Astrocyte (in vitro differentiated cells and primary cell): ENCODE measurements at regions not wholly inside any gene's neighbourhood (a gene's known extent, or its start where the extent isn't known, plus 50 kb on each side); places are given as distances from the start of the nearest gene placed in this dataset.

Experiments
- DNase-seq: peaks from one replicate; pipeline ENCODE4 v3.0.0-alpha.2; 2010; ENCODE audit warnings: low read depth
- FAIRE-seq: peaks from 2 replicates; lab custom pipeline; 2011; peaks lifted over from hg19 to GRCh38; lab: Jason Lieb, UNC
- H2AFZ ChIP-seq: 2 replicates; pipeline ENCODE4 v1.6.0; 2012; ENCODE audit warnings: low read depth, low read length, inconsistent platforms
- H3K27ac ChIP-seq: 2 replicates; pipeline ENCODE4 v1.5.1; 2011; ENCODE audit warnings: low read depth, low read length, inconsistent platforms
- H3K27me3 ChIP-seq: 2 replicates; pipeline ENCODE4 v1.6.0; 2011; ENCODE audit warnings: low read length, inconsistent platforms; ENCODE audit not compliant: insufficient read depth
- H3K36me3 ChIP-seq: 2 replicates; pipeline ENCODE4 v1.5.1; 2011; ENCODE audit warnings: low read length, inconsistent platforms; ENCODE audit not compliant: insufficient read depth
- H3K4me1 ChIP-seq: 2 replicates; pipeline ENCODE4 v1.5.1; 2011; ENCODE audit warnings: low read length, inconsistent platforms; ENCODE audit not compliant: insufficient read depth
- H3K4me2 ChIP-seq: 2 replicates; pipeline ENCODE4 v1.6.0; 2012; ENCODE audit warnings: low read length, inconsistent platforms
- H3K4me3 ChIP-seq: 2 replicates; pipeline ENCODE4 v1.5.1; 2011; ENCODE audit warnings: low read depth, mild to moderate bottlenecking, low read length, inconsistent platforms; ENCODE audit not compliant: insufficient read depth
- H3K79me2 ChIP-seq: 2 replicates; pipeline ENCODE4 v1.6.0; 2012; ENCODE audit warnings: mild to moderate bottlenecking, low read length, inconsistent platforms; ENCODE audit not compliant: insufficient read depth
- H3K9ac ChIP-seq: 2 replicates; pipeline ENCODE4 v1.6.0; 2012; ENCODE audit warnings: mild to moderate bottlenecking, low read length, inconsistent platforms
- H3K9me3 ChIP-seq: 2 replicates; pipeline ENCODE4 v1.5.1; 2012; ENCODE audit warnings: low read depth, mild to moderate bottlenecking, low read length, inconsistent platforms; ENCODE audit not compliant: insufficient read depth
- H4K20me1 ChIP-seq: 2 replicates; pipeline ENCODE4 v1.6.0; 2012; ENCODE audit warnings: low read length, inconsistent platforms; ENCODE audit not compliant: insufficient read depth
- H3K27ac Mint-ChIP-seq: one replicate; pipeline ENCODE4 v1.8.0; 2021; ENCODE audit warnings: mild to moderate bottlenecking, mixed read lengths; ENCODE audit not compliant: unreplicated experiment
- H3K27me3 Mint-ChIP-seq: one replicate; pipeline ENCODE4 v1.8.0; 2021; ENCODE audit warnings: low read depth, mixed read lengths; ENCODE audit not compliant: unreplicated experiment
- H3K36me3 Mint-ChIP-seq: one replicate; pipeline ENCODE4 v1.8.0; 2021; ENCODE audit warnings: low read depth, mixed read lengths; ENCODE audit not compliant: unreplicated experiment
- H3K4me1 Mint-ChIP-seq: one replicate; pipeline ENCODE4 v1.8.0; 2021; ENCODE audit warnings: low read depth, mixed read lengths; ENCODE audit not compliant: unreplicated experiment
- H3K4me3 Mint-ChIP-seq: one replicate; pipeline ENCODE4 v1.8.0; 2021; ENCODE audit warnings: mild to moderate bottlenecking, moderate library complexity, mixed read lengths; ENCODE audit not compliant: unreplicated experiment
- H3K9me3 Mint-ChIP-seq: one replicate; pipeline ENCODE4 v1.8.0; 2021; ENCODE audit warnings: mild to moderate bottlenecking, mixed read lengths; ENCODE audit not compliant: unreplicated experiment
- EZH2 ChIP-seq: IDR thresholded peaks from 2 replicates; pipeline ENCODE4 v1.6.1; 2012; ENCODE audit warnings: mild to moderate bottlenecking, low read length, inconsistent platforms; ENCODE audit not compliant: insufficient read depth
- TF ChIP-seq, protein P1 (sequence below): IDR thresholded peaks from 2 replicates; pipeline ENCODE4 v1.5.1; 2011; ENCODE audit warnings: low read depth, mild to moderate bottlenecking, inconsistent platforms, low read length, moderate library complexity; ENCODE audit not compliant: insufficient read depth

DNA sequence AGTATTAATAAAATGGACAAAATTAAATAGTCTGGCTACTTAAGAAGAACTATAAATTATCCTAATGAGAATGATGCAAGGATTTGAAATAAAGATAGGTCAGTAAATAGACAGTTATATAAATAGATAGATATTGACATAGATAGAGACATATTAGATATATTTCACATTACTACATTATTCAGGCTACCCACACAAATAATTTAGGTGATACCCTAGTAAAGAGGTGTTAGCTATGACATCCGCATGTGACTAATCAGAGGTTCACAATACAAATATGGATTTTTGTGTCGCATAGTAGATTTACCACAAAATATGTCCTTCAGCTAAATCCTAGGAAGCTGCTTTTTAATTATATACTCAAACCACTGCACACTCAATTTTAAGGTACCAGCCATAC, 729.0 kb upstream of the ANO3 start:
- Histone ChIP-seq H3K9ac (no peak overlapping the region), H3K4me3 (no peak overlapping the region), H3K4me1 (no peaks in the 10 kb centered on the region), H3K36me3 (no peaks in the 10 kb centered on the region), H3K4me2 (no peak overlapping the region), H3K27ac (no peak overlapping the region), H3K9me3 (no peaks in the 10 kb centered on the region), H4K20me1 (no peaks in the 10 kb centered on the region), H3K27me3 (no peaks in the 10 kb centered on the region), H3K79me2 (no peaks in the 10 kb centered on the region), H2AFZ (no peak overlapping the region)
- H3K27ac Mint-ChIP-seq = no peak overlapping the region
- TF ChIP-seq, protein P1, sequence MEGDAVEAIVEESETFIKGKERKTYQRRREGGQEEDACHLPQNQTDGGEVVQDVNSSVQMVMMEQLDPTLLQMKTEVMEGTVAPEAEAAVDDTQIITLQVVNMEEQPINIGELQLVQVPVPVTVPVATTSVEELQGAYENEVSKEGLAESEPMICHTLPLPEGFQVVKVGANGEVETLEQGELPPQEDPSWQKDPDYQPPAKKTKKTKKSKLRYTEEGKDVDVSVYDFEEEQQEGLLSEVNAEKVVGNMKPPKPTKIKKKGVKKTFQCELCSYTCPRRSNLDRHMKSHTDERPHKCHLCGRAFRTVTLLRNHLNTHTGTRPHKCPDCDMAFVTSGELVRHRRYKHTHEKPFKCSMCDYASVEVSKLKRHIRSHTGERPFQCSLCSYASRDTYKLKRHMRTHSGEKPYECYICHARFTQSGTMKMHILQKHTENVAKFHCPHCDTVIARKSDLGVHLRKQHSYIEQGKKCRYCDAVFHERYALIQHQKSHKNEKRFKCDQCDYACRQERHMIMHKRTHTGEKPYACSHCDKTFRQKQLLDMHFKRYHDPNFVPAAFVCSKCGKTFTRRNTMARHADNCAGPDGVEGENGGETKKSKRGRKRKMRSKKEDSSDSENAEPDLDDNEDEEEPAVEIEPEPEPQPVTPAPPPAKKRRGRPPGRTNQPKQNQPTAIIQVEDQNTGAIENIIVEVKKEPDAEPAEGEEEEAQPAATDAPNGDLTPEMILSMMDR = no peak
- TF ChIP-seq EZH2 = no peak
- no peaks in the 10 kb centered on the region for H3K36me3 Mint-ChIP-seq
- H3K4me3 Mint-ChIP-seq = no peak overlapping the region
- FAIRE-seq = no peak
- no peak for DNase-seq
- H3K9me3 Mint-ChIP-seq = peaks cover 2% of the 10 kb centered on the region
- H3K4me1 Mint-ChIP-seq = no peaks in the 10 kb centered on the region
- H3K27me3 Mint-ChIP-seq = no peaks in the 10 kb centered on the region

DNA sequence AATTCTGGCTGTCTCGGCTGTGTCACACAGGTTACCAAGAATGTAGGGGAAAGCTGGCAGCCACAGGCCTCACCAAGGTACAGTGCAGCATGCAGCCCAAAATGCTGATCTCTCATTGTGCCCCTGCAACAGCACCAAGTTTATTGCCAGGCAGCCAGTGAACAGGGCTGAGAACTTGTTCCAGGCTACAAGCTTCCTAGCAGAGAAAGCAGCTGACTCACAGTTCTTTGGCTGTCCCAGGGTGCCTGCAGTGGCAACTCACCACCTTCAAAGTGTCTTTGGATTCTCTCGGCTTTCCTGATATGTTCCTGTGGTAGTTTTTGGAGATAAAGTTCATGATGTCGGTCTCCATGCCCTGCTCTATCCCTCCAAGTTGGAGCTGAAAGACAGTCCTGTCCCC, 719.1 kb upstream of the ANO3 start:
- Mint-ChIP-seq H3K27me3 (no peaks in the 10 kb centered on the region), H3K4me1 (no peaks in the 10 kb centered on the region), H3K27ac (no peak overlapping the region), H3K36me3 (no peaks in the 10 kb centered on the region), H3K4me3 (no peak overlapping the region), H3K9me3 (peaks cover 12% of the 10 kb centered on the region)
- no peaks in the 10 kb centered on the region for H3K36me3 ChIP-seq
- no peak overlapping the region for H3K4me2 ChIP-seq
- no peak for FAIRE-seq
- no peak overlapping the region for H3K27ac ChIP-seq
- no peak overlapping the region for H2AFZ ChIP-seq
- TF ChIP-seq, protein P1 = no peak
- TF ChIP-seq EZH2 = no peak
- H3K9ac ChIP-seq = no peak overlapping the region
- H4K20me1 ChIP-seq = no peaks in the 10 kb centered on the region
- no peaks in the 10 kb centered on the region for H3K79me2 ChIP-seq
- no peak for DNase-seq
- H3K4me3 ChIP-seq = no peak overlapping the region
- no peaks in the 10 kb centered on the region for H3K27me3 ChIP-seq
- H3K9me3 ChIP-seq = peaks cover 10% of the 10 kb centered on the region
- H3K4me1 ChIP-seq = no peaks in the 10 kb centered on the region

DNA sequence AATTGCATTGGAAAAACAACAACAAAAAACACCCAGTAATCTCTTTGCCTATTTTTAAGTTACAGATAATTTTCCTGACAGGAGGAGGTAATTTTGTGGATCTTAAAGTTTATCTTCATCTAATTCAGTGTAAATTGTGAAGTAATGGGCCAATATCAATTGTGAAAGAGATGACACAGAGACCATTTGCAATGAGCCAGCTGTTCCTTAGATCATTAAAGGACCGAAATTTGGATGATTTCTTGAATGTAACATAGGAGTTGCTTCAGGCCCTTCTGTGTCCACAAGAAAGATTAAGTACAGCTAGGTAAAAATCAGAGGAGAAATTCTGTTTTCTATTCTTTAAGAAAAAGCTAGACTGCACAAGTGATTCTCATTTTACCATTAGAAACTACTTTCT, 718.5 kb upstream of the ANO3 start:
- H3K9me3 ChIP-seq = peaks cover 10% of the 10 kb centered on the region
- no peak overlapping the region for H2AFZ ChIP-seq
- H3K27me3 ChIP-seq = no peaks in the 10 kb centered on the region
- TF ChIP-seq EZH2 = no peak
- TF ChIP-seq, protein P1 = no peak
- no peak overlapping the region for H3K27ac ChIP-seq
- no peaks in the 10 kb centered on the region for H4K20me1 ChIP-seq
- H3K4me3 ChIP-seq = no peak overlapping the region
- H3K27ac Mint-ChIP-seq = no peak overlapping the region
- no peaks in the 10 kb centered on the region for H3K36me3 Mint-ChIP-seq
- H3K4me3 Mint-ChIP-seq = no peak overlapping the region
- H3K9me3 Mint-ChIP-seq = peaks cover 12% of the 10 kb centered on the region
- FAIRE-seq (no peak), DNase-seq (no peak)
- H3K79me2 ChIP-seq = no peaks in the 10 kb centered on the region
- no peaks in the 10 kb centered on the region for H3K4me1 ChIP-seq
- no peaks in the 10 kb centered on the region for H3K36me3 ChIP-seq
- H3K4me2 ChIP-seq = no peak overlapping the region
- no peak overlapping the region for H3K9ac ChIP-seq
- H3K4me1 Mint-ChIP-seq = no peaks in the 10 kb centered on the region
- no peaks in the 10 kb centered on the region for H3K27me3 Mint-ChIP-seq
